LoVo (cell line): ENCODE measurements at regions not wholly inside any gene's neighbourhood (a gene's known extent, or its start where the extent isn't known, plus 50 kb on each side); places are given as distances from the start of the nearest gene placed in this dataset.

Experiments used
- DNase-seq: peaks from one replicate; pipeline ENCODE4 v3.0.0-alpha.2; 2016; ENCODE audit warnings: low spot score

- no peak for DNase-seq
Measured at GRCh38 chr9:23590276-23591000, 235.6 kb downstream of the ELAVL2 start.

- DNase-seq = no peak
Measured at GRCh38 chr9:23594421-23594820, 231.6 kb downstream of the ELAVL2 start.

- DNase-seq = no peak
Measured at GRCh38 chr9:23596913-23597634, 229.0 kb downstream of the ELAVL2 start.

GRCh38 chr9:23598994-23599393, 227.0 kb downstream of the ELAVL2 start:
- peak; percentile 51 for DNase-seq

- DNase-seq = no peak
Measured at GRCh38 chr9:23603311-23603710, 222.7 kb downstream of the ELAVL2 start.

- DNase-seq = no peak
Measured at GRCh38 chr9:23606107-23606506, 219.9 kb downstream of the ELAVL2 start.

GRCh38 chr9:23608456-23608855, 217.6 kb downstream of the ELAVL2 start:
- no peak for DNase-seq

GRCh38 chr9:23611869-23612268, 214.2 kb downstream of the ELAVL2 start:
- DNase-seq = no peak

- DNase-seq = no peak
Measured at GRCh38 chr9:23615569-23615968, 210.5 kb downstream of the ELAVL2 start.

- DNase-seq = no peak
Measured at GRCh38 chr9:23621188-23621587, 204.9 kb downstream of the ELAVL2 start.

- DNase-seq = no peak
Measured at GRCh38 chr9:23621924-23622323, 204.1 kb downstream of the ELAVL2 start.

- no peak for DNase-seq
Measured at GRCh38 chr9:23622396-23622795, 203.6 kb downstream of the ELAVL2 start.

- DNase-seq = no peak
Measured at GRCh38 chr9:23630488-23630887, 195.6 kb downstream of the ELAVL2 start.

GRCh38 chr9:23635276-23635675, 190.8 kb downstream of the ELAVL2 start:
- DNase-seq = no peak

- no peak for DNase-seq
Measured at GRCh38 chr9:23636199-23636598, 189.8 kb downstream of the ELAVL2 start.

GRCh38 chr9:23638011-23638410, 188.0 kb downstream of the ELAVL2 start:
- no peak for DNase-seq

- DNase-seq = no peak
Measured at GRCh38 chr9:23638837-23639426, 187.1 kb downstream of the ELAVL2 start.
